HepG2 (cell line): ENCODE measurements at regions not wholly inside any gene's neighbourhood (a gene's known extent, or its start where the extent isn't known, plus 50 kb on each side); places are given as distances from the start of the nearest gene placed in this dataset.

ENCODE experiments used
- ADNP ChIP-seq: sonication (generic); formaldehyde crosslinking; IDR thresholded peaks from 2 replicates; pipeline ENCODE4 v1.4.0; 2020; ENCODE audit warnings: missing genetic modification reagents
- CREM ChIP-seq, 2 experiments: sonication (generic) in 1 of 2; formaldehyde crosslinking in 1 of 2; IDR thresholded peaks; 2 replicates each; pipeline versions ENCODE4 v1.4.0 to v1.6.1; 2016 to 2020; ENCODE audit warnings: antibody characterized with exemption in 1 of 2, mild to moderate bottlenecking in 1 of 2, missing genetic modification reagents in 1 of 2
- GABPB1 ChIP-seq: IDR thresholded peaks from 2 replicates; pipeline ENCODE4 v1.6.1; 2016; ENCODE audit warnings: mild to moderate bottlenecking, missing genetic modification reagents, moderate library complexity, missing compliant biosample characterization
- NCOA1 ChIP-seq: sonication (generic); formaldehyde crosslinking; IDR thresholded peaks from 2 replicates; pipeline ENCODE4 v1.9.0; 2021; ENCODE audit warnings: missing genetic modification reagents
- ZNF350 ChIP-seq: sonication (generic); formaldehyde crosslinking; IDR thresholded peaks from 2 replicates; pipeline ENCODE4 v1.4.0; 2020; ENCODE audit warnings: mild to moderate bottlenecking, low read depth, missing genetic modification reagents, borderline replicate concordance
- ZNF460 ChIP-seq: sonication (generic); formaldehyde crosslinking; IDR thresholded peaks from 2 replicates; pipeline ENCODE4 v1.5.1; 2020; ENCODE audit warnings: missing genetic modification reagents, mild to moderate bottlenecking, borderline replicate concordance
- ZNF607 ChIP-seq: sonication (generic); formaldehyde crosslinking; IDR thresholded peaks from 2 replicates; pipeline ENCODE4 v1.5.1; 2020; ENCODE audit warnings: missing genetic modification reagents, mild to moderate bottlenecking, borderline replicate concordance
- ZNF781 ChIP-seq: sonication (generic); formaldehyde crosslinking; IDR thresholded peaks from 2 replicates; pipeline ENCODE4 v1.5.1; 2020; ENCODE audit warnings: borderline replicate concordance, mild to moderate bottlenecking, missing genetic modification reagents; ENCODE audit errors: not compliant biosample characterization
- ZNF883 ChIP-seq: sonication (generic); formaldehyde crosslinking; IDR thresholded peaks from 2 replicates; pipeline ENCODE4 v1.5.1; 2020; ENCODE audit warnings: mild to moderate bottlenecking, missing genetic modification reagents; ENCODE audit errors: not compliant biosample characterization
- ZSCAN9 ChIP-seq: IDR thresholded peaks from 2 replicates; pipeline ENCODE4 v1.6.1; 2016; ENCODE audit warnings: borderline replicate concordance
- TF ChIP-seq, protein P1 (sequence below): sonication (generic); formaldehyde crosslinking; IDR thresholded peaks from 2 replicates; pipeline ENCODE4 v1.8.1; 2023; ENCODE audit warnings: mild to moderate bottlenecking, missing genetic modification reagents
- TF ChIP-seq, protein P2 (sequence below), 2 experiments: sonication (generic) in 1 of 2; formaldehyde crosslinking in 1 of 2; IDR thresholded peaks; 2 replicates each; pipeline versions ENCODE4 v1.4.0 to v1.6.1; 2016 to 2020; ENCODE audit warnings: borderline replicate concordance in 1 of 2, low read depth in 1 of 2, mild to moderate bottlenecking in 1 of 2, missing genetic modification reagents in 1 of 2
- TF ChIP-seq, protein P3 (sequence below): sonication (generic); formaldehyde crosslinking; IDR thresholded peaks from 2 replicates; pipeline ENCODE4 v1.4.0; 2020; ENCODE audit warnings: missing genetic modification reagents
- TF ChIP-seq, protein P4 (sequence below): sonication (generic); formaldehyde crosslinking; IDR thresholded peaks from 2 replicates; pipeline ENCODE4 v1.8.1; 2023; ENCODE audit warnings: mild to moderate bottlenecking, missing genetic modification reagents, borderline replicate concordance
- TF ChIP-seq, protein P5 (sequence below): sonication (generic); formaldehyde crosslinking; IDR thresholded peaks from 2 replicates; pipeline ENCODE4 v1.8.0; 2023; ENCODE audit warnings: mild to moderate bottlenecking, missing genetic modification reagents

DNA sequence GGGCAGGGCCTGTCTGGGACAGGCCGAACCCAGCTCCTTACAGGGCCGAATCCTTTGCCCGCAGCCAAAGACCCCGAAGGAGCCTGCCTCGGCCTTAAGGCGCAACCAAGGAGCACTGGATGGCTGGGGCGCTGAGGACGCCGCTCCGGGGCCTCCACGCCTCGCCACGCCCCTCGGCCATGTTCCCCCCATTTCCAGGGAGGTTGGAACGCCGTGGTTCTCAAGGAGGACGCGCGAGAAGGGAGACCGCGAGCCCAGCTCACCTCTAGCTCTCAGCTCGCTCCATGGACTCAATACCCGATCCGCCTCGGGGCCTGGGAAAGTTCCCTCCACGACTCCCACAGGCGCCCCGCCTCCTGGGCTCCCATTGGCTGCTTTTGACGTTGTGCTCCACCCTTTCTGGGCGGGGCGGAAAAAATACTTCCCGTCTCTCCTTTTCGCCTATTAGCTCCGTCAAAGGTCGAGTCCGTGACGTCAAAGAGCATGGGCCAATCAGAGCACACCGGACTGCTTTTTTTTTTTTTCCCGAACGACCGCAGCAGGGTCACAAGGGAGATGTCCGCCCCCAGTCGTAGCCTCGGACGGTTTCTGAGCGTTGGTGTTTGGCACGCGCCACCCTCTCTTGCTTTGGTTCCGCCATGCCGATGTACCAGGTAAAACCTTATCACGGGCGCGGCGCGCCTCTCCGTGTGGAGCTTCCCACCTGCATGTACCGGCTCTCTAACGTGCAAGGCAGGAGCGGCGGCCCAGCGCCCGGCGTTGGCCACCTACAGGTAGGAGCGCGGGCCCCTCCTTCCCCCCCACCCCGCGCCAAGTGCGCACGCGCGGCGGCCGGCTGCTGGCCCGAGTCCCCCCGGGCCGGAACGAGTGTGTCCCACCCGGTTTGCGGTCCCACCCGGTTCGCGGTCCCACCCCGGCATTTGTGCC is 305.7 kb downstream of the TYW1 start (continued):
- TF ChIP-seq, protein P1, sequence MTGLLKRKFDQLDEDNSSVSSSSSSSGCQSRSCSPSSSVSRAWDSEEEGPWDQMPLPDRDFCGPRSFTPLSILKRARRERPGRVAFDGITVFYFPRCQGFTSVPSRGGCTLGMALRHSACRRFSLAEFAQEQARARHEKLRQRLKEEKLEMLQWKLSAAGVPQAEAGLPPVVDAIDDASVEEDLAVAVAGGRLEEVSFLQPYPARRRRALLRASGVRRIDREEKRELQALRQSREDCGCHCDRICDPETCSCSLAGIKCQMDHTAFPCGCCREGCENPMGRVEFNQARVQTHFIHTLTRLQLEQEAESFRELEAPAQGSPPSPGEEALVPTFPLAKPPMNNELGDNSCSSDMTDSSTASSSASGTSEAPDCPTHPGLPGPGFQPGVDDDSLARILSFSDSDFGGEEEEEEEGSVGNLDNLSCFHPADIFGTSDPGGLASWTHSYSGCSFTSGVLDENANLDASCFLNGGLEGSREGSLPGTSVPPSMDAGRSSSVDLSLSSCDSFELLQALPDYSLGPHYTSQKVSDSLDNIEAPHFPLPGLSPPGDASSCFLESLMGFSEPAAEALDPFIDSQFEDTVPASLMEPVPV (CRISPR knock-in tag): peak; percentile 79
- TF ChIP-seq, protein P2, sequence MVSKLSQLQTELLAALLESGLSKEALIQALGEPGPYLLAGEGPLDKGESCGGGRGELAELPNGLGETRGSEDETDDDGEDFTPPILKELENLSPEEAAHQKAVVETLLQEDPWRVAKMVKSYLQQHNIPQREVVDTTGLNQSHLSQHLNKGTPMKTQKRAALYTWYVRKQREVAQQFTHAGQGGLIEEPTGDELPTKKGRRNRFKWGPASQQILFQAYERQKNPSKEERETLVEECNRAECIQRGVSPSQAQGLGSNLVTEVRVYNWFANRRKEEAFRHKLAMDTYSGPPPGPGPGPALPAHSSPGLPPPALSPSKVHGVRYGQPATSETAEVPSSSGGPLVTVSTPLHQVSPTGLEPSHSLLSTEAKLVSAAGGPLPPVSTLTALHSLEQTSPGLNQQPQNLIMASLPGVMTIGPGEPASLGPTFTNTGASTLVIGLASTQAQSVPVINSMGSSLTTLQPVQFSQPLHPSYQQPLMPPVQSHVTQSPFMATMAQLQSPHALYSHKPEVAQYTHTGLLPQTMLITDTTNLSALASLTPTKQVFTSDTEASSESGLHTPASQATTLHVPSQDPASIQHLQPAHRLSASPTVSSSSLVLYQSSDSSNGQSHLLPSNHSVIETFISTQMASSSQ (IDR thresholded peaks at IDR 0.05; ENCODE audit: low read depth): no peak
- TF ChIP-seq, protein P2 (CRISPR knock-in tag; IDR thresholded peaks at IDR 0.05; ENCODE audit: borderline replicate concordance): no peak
- peak; percentile 90 for TF ChIP-seq CREM (IDR thresholded peaks at IDR 0.05)
- no peak for TF ChIP-seq CREM (CRISPR knock-in tag; IDR thresholded peaks at IDR 0.05)
- peak; percentile 59; the same call in 1 of the 2 replicates for TF ChIP-seq NCOA1 (CRISPR knock-in tag)
- TF ChIP-seq, protein P3, sequence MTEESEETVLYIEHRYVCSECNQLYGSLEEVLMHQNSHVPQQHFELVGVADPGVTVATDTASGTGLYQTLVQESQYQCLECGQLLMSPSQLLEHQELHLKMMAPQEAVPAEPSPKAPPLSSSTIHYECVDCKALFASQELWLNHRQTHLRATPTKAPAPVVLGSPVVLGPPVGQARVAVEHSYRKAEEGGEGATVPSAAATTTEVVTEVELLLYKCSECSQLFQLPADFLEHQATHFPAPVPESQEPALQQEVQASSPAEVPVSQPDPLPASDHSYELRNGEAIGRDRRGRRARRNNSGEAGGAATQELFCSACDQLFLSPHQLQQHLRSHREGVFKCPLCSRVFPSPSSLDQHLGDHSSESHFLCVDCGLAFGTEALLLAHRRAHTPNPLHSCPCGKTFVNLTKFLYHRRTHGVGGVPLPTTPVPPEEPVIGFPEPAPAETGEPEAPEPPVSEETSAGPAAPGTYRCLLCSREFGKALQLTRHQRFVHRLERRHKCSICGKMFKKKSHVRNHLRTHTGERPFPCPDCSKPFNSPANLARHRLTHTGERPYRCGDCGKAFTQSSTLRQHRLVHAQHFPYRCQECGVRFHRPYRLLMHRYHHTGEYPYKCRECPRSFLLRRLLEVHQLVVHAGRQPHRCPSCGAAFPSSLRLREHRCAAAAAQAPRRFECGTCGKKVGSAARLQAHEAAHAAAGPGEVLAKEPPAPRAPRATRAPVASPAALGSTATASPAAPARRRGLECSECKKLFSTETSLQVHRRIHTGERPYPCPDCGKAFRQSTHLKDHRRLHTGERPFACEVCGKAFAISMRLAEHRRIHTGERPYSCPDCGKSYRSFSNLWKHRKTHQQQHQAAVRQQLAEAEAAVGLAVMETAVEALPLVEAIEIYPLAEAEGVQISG (CRISPR knock-in tag): peak; percentile 55; the same call in 1 of the 2 replicates
- TF ChIP-seq, protein P4, sequence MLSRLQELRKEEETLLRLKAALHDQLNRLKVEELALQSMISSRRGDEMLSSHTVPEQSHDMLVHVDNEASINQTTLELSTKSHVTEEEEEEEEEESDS: peak; percentile 63; the same call in 1 of the 2 replicates
- peak; percentile 91 for TF ChIP-seq ZNF350 (CRISPR knock-in tag)
- no peak for TF ChIP-seq ZNF607 (CRISPR knock-in tag)
- no peak for TF ChIP-seq ZNF781
- TF ChIP-seq ZNF460 (CRISPR knock-in tag): no peak; the same call in 1 of the 2 replicates
- TF ChIP-seq, protein P5, sequence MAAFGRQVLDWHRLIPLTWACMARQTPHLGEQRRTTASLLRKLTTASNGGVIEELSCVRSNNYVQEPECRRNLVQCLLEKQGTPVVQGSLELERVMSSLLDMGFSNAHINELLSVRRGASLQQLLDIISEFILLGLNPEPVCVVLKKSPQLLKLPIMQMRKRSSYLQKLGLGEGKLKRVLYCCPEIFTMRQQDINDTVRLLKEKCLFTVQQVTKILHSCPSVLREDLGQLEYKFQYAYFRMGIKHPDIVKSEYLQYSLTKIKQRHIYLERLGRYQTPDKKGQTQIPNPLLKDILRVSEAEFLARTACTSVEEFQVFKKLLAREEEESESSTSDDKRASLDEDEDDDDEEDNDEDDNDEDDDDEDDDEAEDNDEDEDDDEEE (CRISPR knock-in tag): no peak
- peak; percentile 88 for TF ChIP-seq GABPB1 (CRISPR knock-in tag)
- TF ChIP-seq ZSCAN9: peak; percentile 17; the same call in 1 of the 2 replicates
- no peak for TF ChIP-seq ADNP (CRISPR knock-in tag)
- TF ChIP-seq ZNF883 (CRISPR knock-in tag): peak; percentile 62
